ENCODE measurements at regions not wholly inside any gene's neighbourhood (a gene's known extent, or its start where the extent isn't known, plus 50 kb on each side); places are given as distances from the start of the nearest gene placed in this dataset.

DNA sequence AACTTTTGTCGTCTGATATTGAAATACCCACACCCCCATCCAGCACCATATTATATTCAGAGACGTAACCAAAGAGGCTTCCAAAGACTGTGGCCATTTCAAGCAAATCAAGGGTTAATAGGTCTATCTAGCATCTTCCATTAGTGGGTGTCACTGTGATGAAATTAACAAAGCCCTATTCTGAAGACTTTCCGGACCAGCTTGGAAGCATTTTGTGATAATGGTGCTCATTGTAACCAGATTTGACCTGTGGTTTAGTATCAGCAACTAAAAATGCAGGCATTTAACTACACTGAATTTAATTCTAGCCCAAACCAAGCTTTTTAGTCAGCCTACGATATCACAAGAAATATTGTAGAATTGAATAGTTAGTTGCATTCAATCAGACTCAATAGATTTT is 309.7 kb upstream of the TENM3 start:
- Histone ChIP-seq H3K9me3 (ENCODE audit: control insufficient read depth in 4 of 4, insufficient read depth in 3 of 4, low read length in 3 of 4) (no peaks in the 10 kb centered on the region), H3K4me1 (ENCODE audit: control insufficient read depth in 5 of 5, insufficient read depth in 5 of 5, low read length in 5 of 5) (no peaks in the 10 kb centered on the region), H3K27me3 (ENCODE audit: control insufficient read depth in 3 of 3, insufficient read depth in 3 of 3, low read length in 2 of 3) (no peaks in the 10 kb centered on the region), H3K36me3 (ENCODE audit: control insufficient read depth in 4 of 4, insufficient read depth in 4 of 4, low read length in 4 of 4) (no peaks in the 10 kb centered on the region), H3K27ac (ENCODE audit: low read depth in 1 of 2, low read length in 1 of 2) (no peak overlapping the region), H3K9ac (ENCODE audit: insufficient read depth in 1 of 2, low read length in 2 of 2) (no peak overlapping the region), H3K4me3 (no peak overlapping the region)
- WGBS, 2 donors = 84% methylated on average over 4 of the region's 4 CpGs
- TF ChIP-seq, protein P1, sequence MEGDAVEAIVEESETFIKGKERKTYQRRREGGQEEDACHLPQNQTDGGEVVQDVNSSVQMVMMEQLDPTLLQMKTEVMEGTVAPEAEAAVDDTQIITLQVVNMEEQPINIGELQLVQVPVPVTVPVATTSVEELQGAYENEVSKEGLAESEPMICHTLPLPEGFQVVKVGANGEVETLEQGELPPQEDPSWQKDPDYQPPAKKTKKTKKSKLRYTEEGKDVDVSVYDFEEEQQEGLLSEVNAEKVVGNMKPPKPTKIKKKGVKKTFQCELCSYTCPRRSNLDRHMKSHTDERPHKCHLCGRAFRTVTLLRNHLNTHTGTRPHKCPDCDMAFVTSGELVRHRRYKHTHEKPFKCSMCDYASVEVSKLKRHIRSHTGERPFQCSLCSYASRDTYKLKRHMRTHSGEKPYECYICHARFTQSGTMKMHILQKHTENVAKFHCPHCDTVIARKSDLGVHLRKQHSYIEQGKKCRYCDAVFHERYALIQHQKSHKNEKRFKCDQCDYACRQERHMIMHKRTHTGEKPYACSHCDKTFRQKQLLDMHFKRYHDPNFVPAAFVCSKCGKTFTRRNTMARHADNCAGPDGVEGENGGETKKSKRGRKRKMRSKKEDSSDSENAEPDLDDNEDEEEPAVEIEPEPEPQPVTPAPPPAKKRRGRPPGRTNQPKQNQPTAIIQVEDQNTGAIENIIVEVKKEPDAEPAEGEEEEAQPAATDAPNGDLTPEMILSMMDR (IDR thresholded peaks at IDR 0.05; ENCODE audit: control extremely low read depth, extremely low read depth) = no peak
- ATAC-seq (ENCODE audit: insufficient read depth, low FRiP score) = no peak
- no peak for DNase-seq

DNA sequence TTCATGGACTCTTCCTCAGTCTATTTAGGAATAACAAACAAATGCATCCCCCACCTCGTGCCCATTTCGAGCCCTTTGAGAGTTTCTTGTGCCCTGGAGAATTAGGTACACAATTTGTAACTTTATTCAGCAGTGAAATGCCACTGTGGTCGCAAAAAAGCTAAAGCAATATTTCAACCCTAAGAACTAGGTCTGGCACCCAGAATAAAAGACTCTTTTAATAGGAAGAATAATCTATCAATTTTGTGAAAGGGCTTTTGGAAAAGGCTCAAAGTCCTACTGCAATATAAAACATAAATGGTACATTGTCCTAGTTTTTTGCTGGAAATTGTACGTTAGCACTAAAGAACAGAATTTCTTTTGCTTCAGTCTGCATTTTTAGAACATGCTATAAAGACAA is 304.6 kb upstream of the TENM3 start:
- Histone ChIP-seq H3K27ac (ENCODE audit: low read depth in 1 of 2, low read length in 1 of 2) (no peak overlapping the region), H3K4me3 (no peak overlapping the region), H3K36me3 (ENCODE audit: control insufficient read depth in 4 of 4, insufficient read depth in 4 of 4, low read length in 4 of 4) (no peaks in the 10 kb centered on the region), H3K9ac (ENCODE audit: insufficient read depth in 1 of 2, low read length in 2 of 2) (no peak overlapping the region), H3K9me3 (ENCODE audit: control insufficient read depth in 4 of 4, insufficient read depth in 3 of 4, low read length in 3 of 4) (no peaks in the 10 kb centered on the region), H3K4me1 (ENCODE audit: control insufficient read depth in 5 of 5, insufficient read depth in 5 of 5, low read length in 5 of 5) (no peaks in the 10 kb centered on the region), H3K27me3 (ENCODE audit: control insufficient read depth in 3 of 3, insufficient read depth in 3 of 3, low read length in 2 of 3) (no peaks in the 10 kb centered on the region)
- ATAC-seq (ENCODE audit: insufficient read depth, low FRiP score) = no peak
- no peak for DNase-seq
- TF ChIP-seq, protein P1 (IDR thresholded peaks at IDR 0.05; ENCODE audit: control extremely low read depth, extremely low read depth) = no peak
- 80 to 85% methylated on average over 4 of the region's 4 CpGs for WGBS, 2 donors

DNA sequence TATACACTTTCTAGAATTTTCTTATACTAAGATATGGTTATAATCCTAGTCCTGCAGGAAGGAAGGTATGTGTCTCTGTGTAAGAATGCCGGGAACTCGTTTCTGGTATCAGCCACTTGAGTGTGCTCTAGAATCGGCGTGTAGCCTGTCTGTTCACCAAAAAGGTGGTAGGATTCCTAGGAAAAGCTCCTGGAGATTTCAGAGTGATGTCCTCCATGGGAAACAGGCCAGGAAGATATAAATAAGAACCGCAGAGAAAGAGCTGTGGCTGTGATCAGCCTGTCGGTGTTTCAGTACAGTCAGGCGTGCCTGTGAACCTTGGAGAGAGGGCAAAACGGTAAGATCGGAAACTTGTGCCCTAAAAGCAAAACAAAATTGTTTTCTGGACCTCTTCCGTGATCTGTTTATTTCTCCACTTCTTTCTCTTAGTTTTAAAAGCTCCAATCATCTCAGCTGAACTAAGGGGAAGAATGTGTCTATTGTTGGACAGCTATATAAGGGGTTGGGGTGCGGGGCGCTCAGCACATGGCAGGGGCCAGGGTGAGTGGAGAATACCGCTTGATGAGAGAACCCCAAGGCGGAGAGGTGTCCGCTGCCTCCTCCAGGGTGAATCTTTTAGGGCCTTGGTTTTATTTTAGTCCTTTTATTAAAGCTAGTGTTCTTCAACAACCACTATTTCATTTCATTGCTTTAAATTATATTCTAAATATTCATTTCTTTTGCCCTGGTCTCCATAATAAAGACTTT is 303.8 kb upstream of the TENM3 start:
- DNase-seq (no peak), ATAC-seq (ENCODE audit: insufficient read depth, low FRiP score) (no peak)
- Histone ChIP-seq H3K27me3 (ENCODE audit: control insufficient read depth in 3 of 3, insufficient read depth in 3 of 3, low read length in 2 of 3) (no peaks in the 10 kb centered on the region), H3K36me3 (ENCODE audit: control insufficient read depth in 4 of 4, insufficient read depth in 4 of 4, low read length in 4 of 4) (no peaks in the 10 kb centered on the region), H3K4me3 (no peak overlapping the region), H3K4me1 (ENCODE audit: control insufficient read depth in 5 of 5, insufficient read depth in 5 of 5, low read length in 5 of 5) (no peaks in the 10 kb centered on the region), H3K9ac (ENCODE audit: insufficient read depth in 1 of 2, low read length in 2 of 2) (no peak overlapping the region), H3K9me3 (ENCODE audit: control insufficient read depth in 4 of 4, insufficient read depth in 3 of 4, low read length in 3 of 4) (no peaks in the 10 kb centered on the region), H3K27ac (ENCODE audit: low read depth in 1 of 2, low read length in 1 of 2) (no peak overlapping the region)
- TF ChIP-seq, protein P1 (IDR thresholded peaks at IDR 0.05; ENCODE audit: control extremely low read depth, extremely low read depth) = no peak
- 70 to 81% methylated on average over 15 of the region's 15 CpGs for WGBS, 2 donors

DNA sequence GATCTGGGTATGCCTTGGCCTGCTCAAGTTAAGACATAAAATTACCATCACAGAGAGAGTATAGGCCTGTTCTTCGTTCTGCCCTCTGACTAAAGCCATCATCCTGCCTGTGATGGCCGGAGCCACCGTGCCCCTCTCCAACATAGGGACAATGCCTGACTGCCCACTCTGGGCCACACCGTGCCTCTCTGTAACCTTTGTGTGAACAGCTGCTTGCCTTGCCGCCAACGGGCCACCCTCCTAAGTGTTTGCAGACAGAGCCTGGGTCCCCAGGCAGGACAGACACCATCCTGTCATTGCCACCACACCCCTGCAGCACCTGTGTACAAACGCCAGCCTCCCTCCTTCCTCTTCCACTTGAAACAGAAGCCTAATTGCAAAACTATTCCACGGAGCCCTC is 298.7 kb upstream of the TENM3 start:
- Histone ChIP-seq H3K9me3 (ENCODE audit: control insufficient read depth in 4 of 4, insufficient read depth in 3 of 4, low read length in 3 of 4) (no peaks in the 10 kb centered on the region), H3K4me1 (ENCODE audit: control insufficient read depth in 5 of 5, insufficient read depth in 5 of 5, low read length in 5 of 5) (no peaks in the 10 kb centered on the region), H3K9ac (ENCODE audit: insufficient read depth in 1 of 2, low read length in 2 of 2) (no peak overlapping the region), H3K27ac (ENCODE audit: low read depth in 1 of 2, low read length in 1 of 2) (no peak overlapping the region), H3K36me3 (ENCODE audit: control insufficient read depth in 4 of 4, insufficient read depth in 4 of 4, low read length in 4 of 4) (no peaks in the 10 kb centered on the region), H3K4me3 (no peak overlapping the region), H3K27me3 (ENCODE audit: control insufficient read depth in 3 of 3, insufficient read depth in 3 of 3, low read length in 2 of 3) (no peaks in the 10 kb centered on the region)
- TF ChIP-seq, protein P1 (IDR thresholded peaks at IDR 0.05; ENCODE audit: control extremely low read depth, extremely low read depth) = no peak
- DNase-seq (no peak), ATAC-seq (ENCODE audit: insufficient read depth, low FRiP score) (no peak)
- WGBS, 2 donors = 74 to 77% methylated on average over 8 of the region's 8 CpGs
